IgD-negative memory B cell (primary cell): ENCODE measurements at regions not wholly inside any gene's neighbourhood (a gene's known extent, or its start where the extent isn't known, plus 50 kb on each side); places are given as distances from the start of the nearest gene placed in this dataset.
A peak's percentile ranks its signal among the peaks of the same experiment; 100 is the strongest.

Source experiments
- H3K27ac Mint-ChIP-seq, 3 donors: one replicate each; pipeline ENCODE4 v1.8.0; 2020 to 2022; ENCODE audit warnings: mild to moderate bottlenecking in 3 of 3, mixed read lengths in 3 of 3, moderate library complexity in 1 of 3
- H3K27me3 Mint-ChIP-seq: one replicate; pipeline ENCODE4 v1.8.0; 2021; ENCODE audit warnings: mixed read lengths
- H3K36me3 Mint-ChIP-seq: one replicate; pipeline ENCODE4 v1.8.0; 2020; ENCODE audit warnings: mild to moderate bottlenecking, mixed read lengths
- H3K4me1 Mint-ChIP-seq, 3 donors: one replicate each; pipeline ENCODE4 v1.8.0; 2020 to 2022; ENCODE audit warnings: mixed read lengths in 3 of 3, mild to moderate bottlenecking in 1 of 3
- H3K4me3 Mint-ChIP-seq, 4 donors: one replicate each; pipeline ENCODE4 v1.8.0; 2020 to 2022; ENCODE audit warnings: mild to moderate bottlenecking in 4 of 4, mixed read lengths in 4 of 4, moderate library complexity in 3 of 4
- H3K9me3 Mint-ChIP-seq, 3 donors: one replicate each; pipeline ENCODE4 v1.8.0; 2020 to 2021; ENCODE audit warnings: mixed read lengths in 3 of 3, mild to moderate bottlenecking in 1 of 3

DNA sequence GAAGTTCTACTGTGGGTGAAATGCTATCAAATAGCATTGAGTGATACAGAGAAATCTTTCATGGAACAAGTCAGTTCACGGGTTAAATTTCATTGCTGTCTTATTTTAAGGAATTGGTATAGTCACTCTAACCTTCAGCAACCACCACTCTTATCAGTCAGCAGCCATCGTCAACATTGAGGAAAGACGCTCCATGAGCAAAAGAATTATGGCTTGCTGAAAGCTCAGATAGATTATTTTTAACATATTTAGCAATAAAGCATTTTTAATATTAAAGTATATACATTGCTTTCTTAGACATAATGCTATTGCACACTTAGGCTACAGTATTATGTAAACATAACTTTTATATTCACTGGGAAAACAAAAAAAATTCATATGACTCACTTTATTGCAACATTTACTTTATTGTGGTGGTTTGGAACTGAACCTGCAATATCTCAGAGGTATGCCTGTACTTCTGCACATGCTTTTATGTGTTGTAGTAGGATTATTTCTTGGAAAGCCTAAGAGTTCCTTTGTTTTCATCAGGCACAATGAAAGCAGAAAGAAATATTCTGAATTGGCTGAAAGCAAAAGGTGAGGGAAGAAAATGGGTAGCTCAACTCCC is 586.7 kb downstream of the GBA3 start:
- H3K9me3 Mint-ChIP-seq: peaks cover 0 to 5% (median 2%) of the 10 kb centered on the region in 3 donors
- no peaks in the 10 kb centered on the region for H3K27me3 Mint-ChIP-seq
- H3K4me3 Mint-ChIP-seq: no peak overlapping the region
- no peaks in the 10 kb centered on the region for H3K36me3 Mint-ChIP-seq
- H3K27ac Mint-ChIP-seq: no peak overlapping the region
- no peaks in the 10 kb centered on the region for H3K4me1 Mint-ChIP-seq

GRCh38 chr4:23278845-23279244 is 586.1 kb downstream of the GBA3 start:
- H3K27me3 Mint-ChIP-seq: no peaks in the 10 kb centered on the region
- H3K36me3 Mint-ChIP-seq: no peaks in the 10 kb centered on the region
- no peak overlapping the region for H3K27ac Mint-ChIP-seq
- no peaks in the 10 kb centered on the region for H3K4me1 Mint-ChIP-seq
- H3K9me3 Mint-ChIP-seq: peaks cover 0 to 5% (median 2%) of the 10 kb centered on the region in 3 donors
- H3K4me3 Mint-ChIP-seq: no peak overlapping the region

DNA sequence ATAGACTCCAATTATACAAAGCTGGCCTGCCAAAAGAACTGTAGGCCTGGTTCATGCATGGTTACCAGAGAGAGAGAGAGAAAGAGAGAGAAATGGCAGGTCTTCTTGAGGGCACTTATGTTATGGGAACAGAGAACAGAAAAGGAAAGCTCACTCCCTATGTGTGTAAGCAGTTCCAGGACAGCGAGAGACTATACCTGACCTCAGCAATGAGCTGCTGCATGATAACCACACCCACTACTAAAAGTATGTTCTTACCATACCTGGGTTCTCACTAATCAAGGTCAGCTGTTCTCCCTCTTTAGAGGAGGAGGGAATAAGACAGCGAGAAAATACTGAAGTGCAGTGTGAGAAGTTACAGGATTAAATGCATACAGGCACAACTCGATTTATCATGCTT is 583.3 kb downstream of the GBA3 start:
- H3K27me3 Mint-ChIP-seq: no peaks in the 10 kb centered on the region
- peaks cover 0 to 5% (median 1%) of the 10 kb centered on the region in 3 donors for H3K9me3 Mint-ChIP-seq
- no peaks in the 10 kb centered on the region for H3K4me1 Mint-ChIP-seq
- no peak overlapping the region for H3K4me3 Mint-ChIP-seq
- H3K27ac Mint-ChIP-seq: no peak overlapping the region
- no peaks in the 10 kb centered on the region for H3K36me3 Mint-ChIP-seq

DNA sequence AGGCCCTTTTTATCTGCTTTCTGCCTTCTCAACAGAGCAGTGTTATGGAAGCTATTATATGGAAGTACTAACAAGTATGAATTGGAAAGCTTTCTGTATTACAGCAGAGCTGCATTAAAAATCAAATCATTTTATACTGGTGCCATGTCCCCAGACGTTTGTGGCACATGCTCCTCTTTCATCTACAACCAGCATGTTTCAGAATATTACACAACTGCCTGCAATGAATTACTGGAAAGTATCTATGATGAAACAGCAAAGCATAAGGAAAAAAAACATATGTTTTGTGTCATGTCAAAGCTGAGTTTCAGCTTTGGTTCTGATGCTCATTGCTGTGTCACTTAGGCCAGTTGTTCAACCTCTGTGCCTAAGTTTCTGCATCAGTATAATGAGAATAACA is 576.8 kb downstream of the GBA3 start:
- H3K4me3 Mint-ChIP-seq: peak overlapping the region in 1 of 4 donors; percentile 39
- H3K4me1 Mint-ChIP-seq: no peaks in the 10 kb centered on the region
- H3K9me3 Mint-ChIP-seq: peaks cover 1 to 8% (median 4%) of the 10 kb centered on the region in 3 donors
- no peak overlapping the region for H3K27ac Mint-ChIP-seq
- no peaks in the 10 kb centered on the region for H3K27me3 Mint-ChIP-seq
- H3K36me3 Mint-ChIP-seq: no peaks in the 10 kb centered on the region

DNA sequence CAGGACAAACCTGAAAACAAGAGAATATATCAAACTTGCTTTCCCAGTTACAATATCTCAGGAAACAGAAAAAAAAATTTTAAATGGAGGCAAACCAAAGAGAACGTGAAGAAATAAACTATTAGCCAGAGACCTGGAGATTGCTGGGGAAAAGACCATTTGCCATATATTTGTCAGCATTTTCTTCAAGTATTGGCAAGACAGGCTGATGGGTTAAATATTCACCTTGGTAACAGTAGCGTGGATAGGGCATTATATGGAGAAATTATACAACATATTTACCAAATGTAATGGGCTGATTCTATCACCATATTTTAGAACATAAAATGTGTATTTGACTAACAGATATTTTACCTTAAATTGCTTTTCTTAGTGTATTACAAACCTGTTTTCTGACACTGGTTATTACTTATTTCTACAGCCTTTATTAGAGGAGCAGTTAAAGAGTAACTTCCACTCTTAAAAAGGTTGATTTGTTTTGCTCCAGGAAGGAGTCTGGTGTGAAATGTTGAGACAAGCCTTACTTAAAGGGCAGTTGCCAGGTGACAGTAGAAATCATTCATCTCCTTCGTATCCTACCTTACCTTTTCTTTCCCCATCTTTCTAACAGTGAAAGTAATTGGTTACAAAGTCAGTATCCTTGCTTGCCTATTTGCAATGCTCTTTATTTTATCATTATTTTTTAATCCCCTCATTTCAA is 575.5 kb downstream of the GBA3 start:
- no peaks in the 10 kb centered on the region for H3K4me1 Mint-ChIP-seq
- H3K4me3 Mint-ChIP-seq: no peak overlapping the region
- no peak overlapping the region for H3K27ac Mint-ChIP-seq
- peaks cover 0 to 8% (median 4%) of the 10 kb centered on the region in 3 donors for H3K9me3 Mint-ChIP-seq
- no peaks in the 10 kb centered on the region for H3K27me3 Mint-ChIP-seq
- H3K36me3 Mint-ChIP-seq: no peaks in the 10 kb centered on the region

DNA sequence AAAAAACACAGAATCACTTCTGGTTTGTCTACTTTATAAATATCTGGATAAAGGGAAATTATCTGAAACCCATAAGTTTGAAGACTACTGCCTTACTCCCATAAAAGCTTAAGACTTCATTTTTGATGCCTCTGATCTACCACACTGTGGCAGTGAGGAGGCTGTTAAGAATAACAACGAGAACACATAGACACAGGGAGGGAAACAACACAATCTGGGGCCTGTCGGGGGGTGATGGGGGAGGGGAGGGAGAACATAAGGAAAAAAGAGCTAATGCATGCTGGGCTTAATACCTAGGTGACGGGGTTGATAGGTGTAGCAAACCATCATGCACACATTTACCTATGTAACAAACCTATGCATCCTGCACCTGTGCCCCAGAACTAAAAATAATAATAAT is 573.7 kb downstream of the GBA3 start:
- H3K27me3 Mint-ChIP-seq: no peaks in the 10 kb centered on the region
- no peak overlapping the region for H3K4me3 Mint-ChIP-seq
- H3K4me1 Mint-ChIP-seq: no peaks in the 10 kb centered on the region
- H3K36me3 Mint-ChIP-seq: no peaks in the 10 kb centered on the region
- H3K27ac Mint-ChIP-seq: no peak overlapping the region
- peaks cover 0 to 8% (median 4%) of the 10 kb centered on the region in 3 donors for H3K9me3 Mint-ChIP-seq

DNA sequence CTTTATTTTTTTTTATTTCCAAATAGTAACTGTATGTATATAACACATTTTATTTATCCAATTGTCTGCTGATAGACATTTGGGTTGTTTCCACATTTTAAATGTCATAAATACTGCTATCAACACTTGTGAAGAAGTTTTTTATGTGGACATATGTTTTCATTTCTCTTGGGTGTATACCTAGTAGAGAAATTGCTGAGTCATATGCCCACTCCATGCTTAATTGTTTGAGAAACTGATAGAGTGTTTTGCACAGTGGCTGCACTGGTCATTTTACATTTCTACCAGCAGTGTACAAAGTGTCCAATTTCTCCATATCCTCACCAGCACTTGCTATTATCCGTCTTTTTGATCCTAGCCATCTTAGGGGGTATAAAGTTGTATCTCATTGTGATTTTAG is 567.8 kb downstream of the GBA3 start:
- Mint-ChIP-seq H3K27ac (no peak overlapping the region), H3K36me3 (no peaks in the 10 kb centered on the region), H3K27me3 (no peaks in the 10 kb centered on the region), H3K4me1 (no peaks in the 10 kb centered on the region), H3K4me3 (no peak overlapping the region), H3K9me3 (peaks cover 2 to 8% (median 2%) of the 10 kb centered on the region in 3 donors)

DNA sequence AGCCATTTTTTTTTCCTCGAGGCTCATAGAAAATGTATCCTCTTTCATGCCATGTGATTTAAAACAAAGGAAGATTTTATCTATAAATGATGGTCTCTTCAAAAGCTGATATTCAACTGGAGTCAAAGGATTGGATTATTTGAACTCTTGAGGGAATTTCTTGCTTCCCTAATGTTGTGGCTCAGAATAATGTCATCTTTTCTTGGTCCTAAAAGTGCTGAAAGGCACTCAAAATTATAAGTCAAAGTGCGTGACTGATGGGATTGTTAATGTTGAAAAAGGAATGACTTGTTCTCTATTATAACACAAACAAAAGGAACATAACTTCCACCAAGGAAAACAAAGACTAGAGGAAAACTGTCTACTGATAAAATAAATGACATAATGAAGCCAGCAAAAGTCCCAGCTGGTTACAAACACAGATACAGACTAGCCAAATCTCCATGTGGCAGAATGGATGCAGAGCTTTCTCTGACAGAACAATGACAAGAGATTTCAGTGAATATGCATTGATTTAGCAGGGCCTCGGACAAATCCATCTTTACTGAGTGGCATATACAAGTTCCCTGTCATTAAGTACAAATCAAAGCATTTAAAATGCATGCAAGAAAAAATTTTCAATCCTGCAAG is 552.6 kb downstream of the GBA3 start:
- no peak overlapping the region for H3K27ac Mint-ChIP-seq
- no peaks in the 10 kb centered on the region for H3K36me3 Mint-ChIP-seq
- peaks cover 0 to 11% (median 2%) of the 10 kb centered on the region in 3 donors for H3K9me3 Mint-ChIP-seq
- no peaks in the 10 kb centered on the region for H3K4me1 Mint-ChIP-seq
- H3K27me3 Mint-ChIP-seq: no peaks in the 10 kb centered on the region
- no peak overlapping the region for H3K4me3 Mint-ChIP-seq

DNA sequence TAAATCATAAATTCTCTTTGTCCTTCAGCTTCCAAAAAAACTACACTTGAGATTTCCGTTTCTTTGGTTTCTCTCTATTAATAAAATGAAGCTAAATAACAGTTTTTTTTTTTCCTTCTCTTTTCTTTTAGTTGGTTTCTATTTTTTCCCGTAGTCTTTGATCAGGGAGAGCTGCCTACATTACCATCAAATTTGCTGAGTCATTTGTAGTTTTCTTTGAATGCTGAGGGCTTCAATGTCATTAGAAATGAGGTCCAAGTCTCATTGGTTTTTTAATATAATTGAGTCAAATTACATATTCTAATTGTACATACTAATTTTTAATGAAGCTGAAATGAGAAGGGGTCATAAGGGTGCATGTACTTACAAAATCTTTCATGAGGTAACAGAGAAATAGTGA is 550.2 kb downstream of the GBA3 start:
- peaks cover 3 to 6% (median 4%) of the 10 kb centered on the region in 3 donors for H3K9me3 Mint-ChIP-seq

DNA sequence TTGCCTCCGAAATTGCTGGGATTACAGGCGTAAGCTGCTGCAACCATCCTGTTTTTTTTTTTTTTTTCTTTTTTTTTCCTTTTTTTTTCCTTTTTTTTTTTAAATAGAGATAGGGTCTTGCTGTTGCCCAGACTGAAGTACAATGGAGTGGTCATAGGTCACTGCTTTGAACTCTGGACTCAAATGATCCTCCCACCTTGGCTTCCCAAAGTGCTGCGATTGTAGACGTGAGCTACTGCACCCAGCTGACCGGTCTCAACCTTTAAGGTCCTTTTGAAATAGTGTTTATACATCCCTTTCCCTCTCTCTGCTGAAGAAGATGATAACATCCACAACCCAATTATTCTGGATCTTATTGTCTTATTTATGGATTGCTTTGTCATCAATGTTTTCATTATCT is 548.7 kb downstream of the GBA3 start:
- no peaks in the 10 kb centered on the region for H3K36me3 Mint-ChIP-seq
- no peaks in the 10 kb centered on the region for H3K27me3 Mint-ChIP-seq
- H3K9me3 Mint-ChIP-seq: peaks cover 3 to 4% (median 3%) of the 10 kb centered on the region in 3 donors
- no peak overlapping the region for H3K27ac Mint-ChIP-seq
- no peak overlapping the region for H3K4me3 Mint-ChIP-seq
- no peaks in the 10 kb centered on the region for H3K4me1 Mint-ChIP-seq

More for the DNA sequence above, 550.2 kb downstream of the GBA3 start:
- no peak overlapping the region for H3K27ac Mint-ChIP-seq
- H3K4me3 Mint-ChIP-seq: no peak overlapping the region
- no peaks in the 10 kb centered on the region for H3K36me3 Mint-ChIP-seq
- no peaks in the 10 kb centered on the region for H3K4me1 Mint-ChIP-seq
- no peaks in the 10 kb centered on the region for H3K27me3 Mint-ChIP-seq

DNA sequence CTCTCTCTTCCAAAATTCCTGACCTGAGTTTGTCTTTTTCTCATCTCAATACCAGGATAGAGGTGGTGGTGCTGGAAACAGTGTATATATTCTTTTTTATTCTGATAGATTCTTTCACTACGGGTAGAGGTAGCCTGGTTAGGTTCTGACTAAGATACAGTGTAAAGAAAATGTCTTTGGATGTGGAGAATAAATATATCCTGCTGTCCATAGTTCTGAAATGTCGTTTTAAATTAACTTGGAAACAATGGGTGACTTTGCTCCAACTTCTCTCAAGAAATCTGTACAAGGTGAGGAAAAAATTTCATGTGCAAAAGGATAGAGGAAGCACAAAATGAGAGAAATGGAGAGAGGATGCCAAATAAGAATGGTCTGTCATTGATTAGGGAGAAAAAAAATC is 546.1 kb downstream of the GBA3 start:
- no peak overlapping the region for H3K4me3 Mint-ChIP-seq
- H3K27ac Mint-ChIP-seq: no peak overlapping the region
- H3K4me1 Mint-ChIP-seq: no peaks in the 10 kb centered on the region
- no peaks in the 10 kb centered on the region for H3K27me3 Mint-ChIP-seq
- H3K9me3 Mint-ChIP-seq: peaks cover 0 to 4% (median 1%) of the 10 kb centered on the region in 3 donors
- no peaks in the 10 kb centered on the region for H3K36me3 Mint-ChIP-seq

GRCh38 chr4:23237771-23238170 is 545.0 kb downstream of the GBA3 start:
- H3K36me3 Mint-ChIP-seq: no peaks in the 10 kb centered on the region
- H3K4me3 Mint-ChIP-seq: no peak overlapping the region
- no peaks in the 10 kb centered on the region for H3K27me3 Mint-ChIP-seq
- H3K27ac Mint-ChIP-seq: no peak overlapping the region
- peaks cover 0 to 4% (median 1%) of the 10 kb centered on the region in 3 donors for H3K9me3 Mint-ChIP-seq
- H3K4me1 Mint-ChIP-seq: no peaks in the 10 kb centered on the region

- Mint-ChIP-seq H3K27ac (no peak overlapping the region), H3K4me3 (no peak overlapping the region), H3K36me3 (no peaks in the 10 kb centered on the region), H3K4me1 (no peaks in the 10 kb centered on the region), H3K27me3 (no peaks in the 10 kb centered on the region), H3K9me3 (peaks cover 0 to 4% (median 1%) of the 10 kb centered on the region in 3 donors)
Observed at GRCh38 chr4:23235628-23236390, 543.1 kb downstream of the GBA3 start.

DNA sequence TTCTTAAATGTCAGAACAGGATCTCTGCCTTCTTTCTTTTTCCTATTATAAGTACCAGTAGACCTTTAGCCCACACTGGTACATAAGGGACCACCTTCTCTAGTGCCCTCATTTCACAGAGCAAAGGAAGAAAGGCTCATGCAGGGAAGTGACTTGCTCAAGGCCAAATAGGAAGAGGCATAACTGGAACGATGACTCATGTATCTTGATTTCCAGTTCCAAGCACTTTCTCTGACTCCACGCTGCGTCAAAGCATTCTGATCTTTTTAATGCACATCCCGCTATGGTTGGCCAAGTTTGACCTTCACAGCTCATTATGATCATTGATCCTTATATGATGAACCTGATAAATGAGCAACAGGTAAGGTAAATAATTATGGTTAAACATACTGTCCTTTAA is 542.0 kb downstream of the GBA3 start:
- Mint-ChIP-seq H3K4me3 (no peak overlapping the region), H3K4me1 (no peaks in the 10 kb centered on the region), H3K27ac (no peak overlapping the region), H3K27me3 (no peaks in the 10 kb centered on the region), H3K36me3 (no peaks in the 10 kb centered on the region), H3K9me3 (peaks cover 0 to 2% (median 1%) of the 10 kb centered on the region in 3 donors)

GRCh38 chr4:23234018-23234417 is 541.3 kb downstream of the GBA3 start:
- peaks cover 0 to 4% (median 0%) of the 10 kb centered on the region in 3 donors for H3K9me3 Mint-ChIP-seq
- no peaks in the 10 kb centered on the region for H3K4me1 Mint-ChIP-seq
- no peaks in the 10 kb centered on the region for H3K27me3 Mint-ChIP-seq
- no peak overlapping the region for H3K4me3 Mint-ChIP-seq
- no peak overlapping the region for H3K27ac Mint-ChIP-seq
- H3K36me3 Mint-ChIP-seq: no peaks in the 10 kb centered on the region
